Esophagus squamous epithelium (tissue), 5 donors: ENCODE measurements at regions not wholly inside any gene's neighbourhood (a gene's known extent, or its start where the extent isn't known, plus 50 kb on each side); places are given as distances from the start of the nearest gene placed in this dataset.

Source experiments
- DNase-seq: peaks from one replicate; lab custom pipeline; 2025; lab: John Stamatoyannopoulos, UW
- H3K27ac ChIP-seq, 4 donors: fragments of 200-600 bp; sonication (generic); one replicate each; pipeline ENCODE4 v1.5.1; 2016 to 2019; ENCODE audit warnings: mild to moderate bottlenecking in 1 of 4
- H3K27me3 ChIP-seq, 4 donors: fragments of 200-600 bp; sonication (generic); 1 replicate in 3 of 4; 2 replicates in 1 of 4; pipeline versions ENCODE4 v1.5.1 to v1.6.0; 2017 to 2021; ENCODE audit warnings: antibody characterized with exemption in 1 of 4
- H3K36me3 ChIP-seq, 3 donors: fragments of 200-600 bp; sonication (generic); one replicate each; pipeline ENCODE4 v1.5.1; 2016 to 2019
- H3K4me1 ChIP-seq, 3 donors: fragments of 200-600 bp; sonication (generic); one replicate each; pipeline ENCODE4 v1.5.1; 2017 to 2019
- H3K4me3 ChIP-seq, 4 donors: fragments of 200-600 bp; sonication (generic); 1 replicate in 3 of 4; 2 replicates in 1 of 4; pipeline ENCODE4 v1.5.1; 2016 to 2019; ENCODE audit warnings: mild to moderate bottlenecking in 2 of 4, moderate library complexity in 1 of 4
- H3K9me3 ChIP-seq, 3 donors: fragments of 200-600 bp; sonication (generic); one replicate each; pipeline ENCODE4 v1.5.1; 2016 to 2019
- CTCF ChIP-seq, 6 experiments: fragments of 450-650 bp in 4 of 6; fragments of 200-600 bp in 2 of 6; sonication (generic) in 2 of 6; IDR thresholded peaks; one replicate each; pipeline ENCODE4 v1.5.1; 2016 to 2019; ENCODE audit warnings: antibody characterized with exemption in 6 of 6, mild to moderate bottlenecking in 4 of 6, moderate library complexity in 4 of 6
- POLR2A ChIP-seq, 4 donors: fragments of 450-650 bp; IDR thresholded peaks; one replicate each; pipeline ENCODE4 v1.6.1; 2017; ENCODE audit warnings: antibody characterized with exemption in 4 of 4, mild to moderate bottlenecking in 4 of 4, moderate library complexity in 3 of 4
- WGBS, 2 donors: methylation state at CpG; one replicate each; pipeline ENCODE4 v1.1.5; 2018; 5-methylcytosine and 5-hydroxymethylcytosine counted together
- intact Hi-C: fragments of 100-400 bp; cut with DNase I; formaldehyde crosslinking; loops from one replicate; pipeline ENCODE4 v1.15.0; 2022
- donor health status: DM: yes; HTN: yes; CAD: no.

GRCh38 chr5:3380689-3381088, 214.9 kb upstream of the IRX1 start:
- Histone ChIP-seq H3K4me1 (no peaks in the 10 kb centered on the region), H3K27me3 (peaks cover 0 to 4% (median 0%) of the 10 kb centered on the region in 4 donors), H3K27ac (no peak overlapping the region), H3K9me3 (no peaks in the 10 kb centered on the region), H3K4me3 (no peak overlapping the region), H3K36me3 (no peaks in the 10 kb centered on the region)
- TF ChIP-seq CTCF (IDR thresholded peaks at IDR 0.05) (no peak), POLR2A (IDR thresholded peaks at IDR 0.05) (no peak)
- WGBS, 2 donors = 79 to 88% methylated on average over 2 to 3 of the region's 3 CpGs
- no peak for DNase-seq
- intact Hi-C loops = no loop called here

GRCh38 chr5:3377831-3378230, 217.8 kb upstream of the IRX1 start:
- WGBS, 2 donors = 82 to 83% methylated on average over 5 of the region's 5 CpGs
- Histone ChIP-seq H3K27ac (no peak overlapping the region), H3K4me3 (no peak overlapping the region), H3K4me1 (no peaks in the 10 kb centered on the region), H3K27me3 (peaks cover 0 to 4% (median 0%) of the 10 kb centered on the region in 4 donors), H3K9me3 (peaks cover 0 to 11% (median 5%) of the 10 kb centered on the region in 3 donors), H3K36me3 (no peaks in the 10 kb centered on the region)
- intact Hi-C loops = no loop called here
- no peak for DNase-seq
- TF ChIP-seq POLR2A (IDR thresholded peaks at IDR 0.05) = no peak
- no peak for TF ChIP-seq CTCF (IDR thresholded peaks at IDR 0.05)

- H3K4me1 ChIP-seq = no peaks in the 10 kb centered on the region
- peaks cover 0 to 18% (median 5%) of the 10 kb centered on the region in 3 donors for H3K9me3 ChIP-seq
- H3K4me3 ChIP-seq = no peak overlapping the region
- intact Hi-C loops = no loop called here
- WGBS, 2 donors = 90 to 93% methylated on average over 8 of the region's 8 CpGs
- peaks cover 0 to 4% (median 0%) of the 10 kb centered on the region in 4 donors for H3K27me3 ChIP-seq
- no peak for TF ChIP-seq POLR2A (IDR thresholded peaks at IDR 0.05)
- no peak for TF ChIP-seq CTCF (IDR thresholded peaks at IDR 0.05)
- no peak overlapping the region for H3K27ac ChIP-seq
- H3K36me3 ChIP-seq = no peaks in the 10 kb centered on the region
- no peak for DNase-seq
Observed at GRCh38 chr5:3377176-3377575, 218.5 kb upstream of the IRX1 start.

- intact Hi-C loops = no loop called here
- whole genome bisulfite sequencing, 2 donors = 58 to 66% methylated on average over 6 of the region's 6 CpGs
- DNase-seq = no peak
Observed at GRCh38 chr5:3376611-3377010, 219.0 kb upstream of the IRX1 start.

More at GRCh38 chr5:3376611-3377010, 219.0 kb upstream of the IRX1 start:
- H3K4me1 ChIP-seq = no peaks in the 10 kb centered on the region
- peaks cover 0 to 4% (median 0%) of the 10 kb centered on the region in 4 donors for H3K27me3 ChIP-seq
- TF ChIP-seq CTCF (IDR thresholded peaks at IDR 0.05) = no peak
- no peak for TF ChIP-seq POLR2A (IDR thresholded peaks at IDR 0.05)
- peaks cover 0 to 24% (median 5%) of the 10 kb centered on the region in 3 donors for H3K9me3 ChIP-seq
- no peak overlapping the region for H3K27ac ChIP-seq
- no peak overlapping the region for H3K4me3 ChIP-seq
- H3K36me3 ChIP-seq = no peaks in the 10 kb centered on the region
